ENCODE measurements at regions not wholly inside any gene's neighbourhood (a gene's known extent, or its start where the extent isn't known, plus 50 kb on each side); places are given as distances from the start of the nearest gene placed in this dataset.

GRCh38 chr2:242027676-242028450 lies 158.3 kb downstream of the RTP5 start:
- peaks cover 8 to 14% of the 10 kb centered on the region in 2 donors for H3K27me3 ChIP-seq (ENCODE audit: control insufficient read depth in 2 of 2, insufficient read depth in 2 of 2, low read length in 2 of 2)
- H3K9ac ChIP-seq (ENCODE audit: low read depth in 1 of 2, low read length in 2 of 2) = no peak overlapping the region
- no peaks in the 10 kb centered on the region for H3K4me1 ChIP-seq (ENCODE audit: control insufficient read depth in 2 of 2, insufficient read depth in 2 of 2, low read length in 2 of 2)
- no peaks in the 10 kb centered on the region for H3K9me3 ChIP-seq (ENCODE audit: control insufficient read depth in 2 of 2, low read length in 2 of 2)
- H3K4me3 ChIP-seq (ENCODE audit: low read length in 2 of 2) = no peak overlapping the region
- H3K36me3 ChIP-seq (ENCODE audit: control insufficient read depth in 2 of 2, insufficient read depth in 2 of 2, low read length in 2 of 2) = no peaks in the 10 kb centered on the region
- no peak overlapping the region for H3K27ac ChIP-seq (ENCODE audit: low read depth in 2 of 2, low read length in 2 of 2)

GRCh38 chr2:242029422-242030225 lies 160.1 kb downstream of the RTP5 start:
- H3K4me3 ChIP-seq (ENCODE audit: low read length in 2 of 2) = no peak overlapping the region
- no peaks in the 10 kb centered on the region for H3K4me1 ChIP-seq (ENCODE audit: control insufficient read depth in 2 of 2, insufficient read depth in 2 of 2, low read length in 2 of 2)
- no peak overlapping the region for H3K9ac ChIP-seq (ENCODE audit: low read depth in 1 of 2, low read length in 2 of 2)
- H3K27me3 ChIP-seq (ENCODE audit: control insufficient read depth in 2 of 2, insufficient read depth in 2 of 2, low read length in 2 of 2) = peaks cover 8 to 14% of the 10 kb centered on the region in 2 donors
- no peaks in the 10 kb centered on the region for H3K36me3 ChIP-seq (ENCODE audit: control insufficient read depth in 2 of 2, insufficient read depth in 2 of 2, low read length in 2 of 2)
- H3K27ac ChIP-seq (ENCODE audit: low read depth in 2 of 2, low read length in 2 of 2) = no peak overlapping the region
- no peaks in the 10 kb centered on the region for H3K9me3 ChIP-seq (ENCODE audit: control insufficient read depth in 2 of 2, low read length in 2 of 2)

- Histone ChIP-seq H3K9ac (ENCODE audit: low read depth in 1 of 2, low read length in 2 of 2) (no peak overlapping the region), H3K9me3 (ENCODE audit: control insufficient read depth in 2 of 2, low read length in 2 of 2) (no peaks in the 10 kb centered on the region), H3K27ac (ENCODE audit: low read depth in 2 of 2, low read length in 2 of 2) (no peak overlapping the region), H3K4me3 (ENCODE audit: low read length in 2 of 2) (no peak overlapping the region), H3K36me3 (ENCODE audit: control insufficient read depth in 2 of 2, insufficient read depth in 2 of 2, low read length in 2 of 2) (no peaks in the 10 kb centered on the region), H3K27me3 (ENCODE audit: control insufficient read depth in 2 of 2, insufficient read depth in 2 of 2, low read length in 2 of 2) (peaks cover 6 to 14% of the 10 kb centered on the region in 2 donors), H3K4me1 (ENCODE audit: control insufficient read depth in 2 of 2, insufficient read depth in 2 of 2, low read length in 2 of 2) (no peaks in the 10 kb centered on the region)
Measured at GRCh38 chr2:242030226-242030575, 160.7 kb downstream of the RTP5 start.

GRCh38 chr2:242030858-242031257 lies 161.3 kb downstream of the RTP5 start:
- Histone ChIP-seq H3K4me3 (ENCODE audit: low read length in 2 of 2) (no peak overlapping the region), H3K27me3 (ENCODE audit: control insufficient read depth in 2 of 2, insufficient read depth in 2 of 2, low read length in 2 of 2) (peaks cover 5 to 14% of the 10 kb centered on the region in 2 donors), H3K9ac (ENCODE audit: low read depth in 1 of 2, low read length in 2 of 2) (no peak overlapping the region), H3K27ac (ENCODE audit: low read depth in 2 of 2, low read length in 2 of 2) (no peak overlapping the region), H3K4me1 (ENCODE audit: control insufficient read depth in 2 of 2, insufficient read depth in 2 of 2, low read length in 2 of 2) (no peaks in the 10 kb centered on the region), H3K9me3 (ENCODE audit: control insufficient read depth in 2 of 2, low read length in 2 of 2) (no peaks in the 10 kb centered on the region), H3K36me3 (ENCODE audit: control insufficient read depth in 2 of 2, insufficient read depth in 2 of 2, low read length in 2 of 2) (no peaks in the 10 kb centered on the region)

DNA sequence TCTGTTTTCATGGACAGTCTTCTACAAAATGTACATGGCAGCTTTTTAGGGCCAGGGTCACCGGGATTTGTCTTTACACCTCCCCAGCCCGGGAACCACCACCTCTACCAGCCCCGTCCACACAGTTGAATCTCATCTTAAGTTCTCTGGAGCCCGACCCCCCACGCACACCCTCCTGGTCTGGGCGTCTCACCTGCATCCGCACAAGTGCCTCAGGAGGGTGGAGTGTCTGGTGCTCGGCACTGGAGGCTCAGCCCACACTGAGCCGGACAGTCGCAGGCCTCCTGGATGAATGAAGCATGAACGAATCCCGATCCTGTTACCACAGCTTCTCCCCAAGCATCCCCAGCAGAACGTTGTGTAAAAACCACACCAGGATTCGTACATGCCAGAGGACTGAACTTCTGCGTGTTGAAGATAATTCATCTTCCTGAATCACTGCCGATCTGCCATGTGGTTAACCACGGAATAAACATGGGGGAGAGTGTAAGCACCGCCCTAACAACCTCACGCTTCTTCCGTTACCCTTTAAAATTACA lies 162.0 kb downstream of the RTP5 start:
- Histone ChIP-seq H3K9me3 (ENCODE audit: control insufficient read depth in 2 of 2, low read length in 2 of 2) (no peaks in the 10 kb centered on the region), H3K27me3 (ENCODE audit: control insufficient read depth in 2 of 2, insufficient read depth in 2 of 2, low read length in 2 of 2) (peaks cover 5 to 17% of the 10 kb centered on the region in 2 donors), H3K4me1 (ENCODE audit: control insufficient read depth in 2 of 2, insufficient read depth in 2 of 2, low read length in 2 of 2) (no peaks in the 10 kb centered on the region), H3K9ac (ENCODE audit: low read depth in 1 of 2, low read length in 2 of 2) (no peak overlapping the region), H3K27ac (ENCODE audit: low read depth in 2 of 2, low read length in 2 of 2) (no peak overlapping the region), H3K4me3 (ENCODE audit: low read length in 2 of 2) (no peak overlapping the region), H3K36me3 (ENCODE audit: control insufficient read depth in 2 of 2, insufficient read depth in 2 of 2, low read length in 2 of 2) (no peaks in the 10 kb centered on the region)

- H3K27ac ChIP-seq (ENCODE audit: low read depth in 2 of 2, low read length in 2 of 2) = no peak overlapping the region
- H3K27me3 ChIP-seq (ENCODE audit: control insufficient read depth in 2 of 2, insufficient read depth in 2 of 2, low read length in 2 of 2) = peaks cover 5 to 17% of the 10 kb centered on the region in 2 donors
- no peaks in the 10 kb centered on the region for H3K4me1 ChIP-seq (ENCODE audit: control insufficient read depth in 2 of 2, insufficient read depth in 2 of 2, low read length in 2 of 2)
Measured at GRCh38 chr2:242032780-242033656, 163.5 kb downstream of the RTP5 start.

DNA sequence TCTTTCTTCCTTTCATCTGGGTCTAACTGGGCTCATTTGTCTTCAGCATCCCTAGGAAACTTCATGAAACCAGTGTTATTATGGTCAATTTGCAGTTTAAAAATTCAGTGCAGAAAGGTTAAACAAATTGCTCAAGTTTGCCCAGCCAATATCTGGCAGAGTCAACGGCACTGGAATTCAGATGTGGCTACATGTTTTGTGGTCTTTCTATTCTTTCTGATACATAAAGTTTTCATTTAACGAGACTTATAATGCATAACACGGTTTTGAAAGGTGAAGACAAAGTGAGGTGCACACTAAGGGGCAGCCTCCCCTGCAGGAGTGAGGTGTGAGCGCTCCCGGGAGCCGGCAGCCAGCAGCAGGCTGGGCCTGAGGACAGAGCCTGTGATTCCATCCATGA lies 164.6 kb downstream of the RTP5 start:
- H3K9ac ChIP-seq (ENCODE audit: low read depth in 1 of 2, low read length in 2 of 2) = no peak overlapping the region
- H3K4me3 ChIP-seq (ENCODE audit: low read length in 2 of 2) = no peak overlapping the region
- H3K27me3 ChIP-seq (ENCODE audit: control insufficient read depth in 2 of 2, insufficient read depth in 2 of 2, low read length in 2 of 2) = peaks cover 5 to 17% of the 10 kb centered on the region in 2 donors
- H3K27ac ChIP-seq (ENCODE audit: low read depth in 2 of 2, low read length in 2 of 2) = no peak overlapping the region
- no peaks in the 10 kb centered on the region for H3K36me3 ChIP-seq (ENCODE audit: control insufficient read depth in 2 of 2, insufficient read depth in 2 of 2, low read length in 2 of 2)
- no peaks in the 10 kb centered on the region for H3K9me3 ChIP-seq (ENCODE audit: control insufficient read depth in 2 of 2, low read length in 2 of 2)
- H3K4me1 ChIP-seq (ENCODE audit: control insufficient read depth in 2 of 2, insufficient read depth in 2 of 2, low read length in 2 of 2) = no peaks in the 10 kb centered on the region

More at GRCh38 chr2:242032780-242033656, 163.5 kb downstream of the RTP5 start:
- no peak overlapping the region for H3K9ac ChIP-seq (ENCODE audit: low read depth in 1 of 2, low read length in 2 of 2)
- H3K36me3 ChIP-seq (ENCODE audit: control insufficient read depth in 2 of 2, insufficient read depth in 2 of 2, low read length in 2 of 2) = no peaks in the 10 kb centered on the region
- no peak overlapping the region for H3K4me3 ChIP-seq (ENCODE audit: low read length in 2 of 2)
- no peaks in the 10 kb centered on the region for H3K9me3 ChIP-seq (ENCODE audit: control insufficient read depth in 2 of 2, low read length in 2 of 2)

DNA sequence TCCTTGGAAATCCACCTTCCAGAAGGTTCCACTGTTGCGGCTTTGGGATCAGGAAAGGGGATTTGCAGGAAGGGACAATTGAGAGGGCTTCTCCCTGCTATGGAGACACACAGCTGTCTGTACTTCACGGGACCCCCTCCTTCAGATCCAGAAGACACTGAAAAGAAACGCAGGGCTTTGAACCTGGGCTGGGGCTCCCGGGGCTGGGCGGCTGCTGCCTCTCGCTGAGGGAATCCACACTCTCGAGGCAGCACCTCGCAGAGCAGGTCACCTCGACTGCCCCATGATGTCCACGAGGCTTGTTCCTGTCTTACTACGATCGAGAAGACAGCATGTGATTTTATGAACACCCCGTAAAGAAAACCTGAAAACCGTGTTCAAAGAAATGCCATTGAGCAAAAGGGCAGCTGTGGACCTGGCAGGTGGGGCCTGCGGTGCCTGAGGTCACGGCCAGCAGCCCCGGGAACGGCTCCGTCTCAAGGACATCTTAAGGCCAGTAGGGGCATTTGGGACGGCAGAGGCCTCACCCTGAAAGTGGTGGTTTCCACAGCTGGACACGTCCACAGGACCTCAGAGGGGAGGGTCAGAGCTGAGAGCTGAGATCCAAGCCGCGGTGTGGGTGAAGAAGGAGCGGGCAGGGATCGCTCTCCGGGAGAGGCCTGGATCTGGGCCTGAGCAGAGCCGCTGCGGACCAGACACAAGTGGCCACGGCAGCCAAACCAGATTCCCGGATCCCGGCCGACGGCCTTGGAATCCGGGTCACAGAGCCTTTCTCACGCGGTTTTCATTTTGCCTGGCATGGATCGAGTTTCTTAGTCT lies 165.7 kb downstream of the RTP5 start:
- Histone ChIP-seq H3K9ac (ENCODE audit: low read depth in 1 of 2, low read length in 2 of 2) (no peak overlapping the region), H3K36me3 (ENCODE audit: control insufficient read depth in 2 of 2, insufficient read depth in 2 of 2, low read length in 2 of 2) (no peaks in the 10 kb centered on the region), H3K4me3 (ENCODE audit: low read length in 2 of 2) (no peak overlapping the region), H3K9me3 (ENCODE audit: control insufficient read depth in 2 of 2, low read length in 2 of 2) (no peaks in the 10 kb centered on the region), H3K27ac (ENCODE audit: low read depth in 2 of 2, low read length in 2 of 2) (no peak overlapping the region), H3K27me3 (ENCODE audit: control insufficient read depth in 2 of 2, insufficient read depth in 2 of 2, low read length in 2 of 2) (peaks cover 1 to 17% of the 10 kb centered on the region in 2 donors), H3K4me1 (ENCODE audit: control insufficient read depth in 2 of 2, insufficient read depth in 2 of 2, low read length in 2 of 2) (no peaks in the 10 kb centered on the region)

All from mucosa of rectum (tissue), 2 donors.